Hepatocyte (in vitro differentiated cells): ENCODE measurements at regions not wholly inside any gene's neighbourhood (a gene's known extent, or its start where the extent isn't known, plus 50 kb on each side); places are given as distances from the start of the nearest gene placed in this dataset.

ENCODE experiments used
- EZH2 ChIP-seq: fragments of 200-600 bp; sonication (generic); IDR thresholded peaks from 2 replicates; pipeline ENCODE4 v1.6.1; 2016; ENCODE audit warnings: antibody characterized with exemption, mild to moderate bottlenecking, borderline replicate concordance
- TF ChIP-seq, protein P1 (sequence below): fragments of 200-600 bp; sonication (generic); IDR thresholded peaks from 2 replicates; pipeline ENCODE4 v1.5.1; 2016; ENCODE audit warnings: antibody characterized with exemption, mild to moderate bottlenecking; ENCODE audit not compliant: poor library complexity

DNA sequence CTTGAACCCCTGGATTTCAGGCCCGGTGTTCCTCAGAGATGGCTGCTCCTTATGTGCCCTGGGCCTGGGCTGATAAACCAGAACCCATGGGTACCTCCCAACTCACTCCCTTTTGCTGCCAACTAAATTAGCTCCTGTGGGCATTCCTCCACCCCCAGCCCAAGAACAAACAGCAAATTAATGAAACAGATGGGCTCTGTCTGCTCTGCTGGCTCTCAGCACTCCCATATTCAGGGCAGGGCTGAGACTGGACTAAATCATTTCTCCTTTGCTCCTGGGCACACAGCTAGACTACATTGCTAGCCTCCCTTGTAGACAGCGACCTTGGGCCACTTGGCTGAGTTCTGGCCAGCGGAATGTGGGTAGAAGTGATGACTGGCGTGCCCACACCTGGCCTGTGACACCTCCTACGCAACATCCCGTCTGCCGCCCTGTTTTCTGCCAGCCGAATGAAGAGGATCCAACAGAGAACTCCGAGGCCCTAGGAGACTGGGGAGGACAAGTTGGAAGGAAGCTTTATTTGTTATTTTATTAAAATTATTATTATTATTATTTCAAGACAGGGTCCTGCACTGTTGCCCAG is 101.9 kb upstream of the DISP3 start:
- TF ChIP-seq, protein P1, sequence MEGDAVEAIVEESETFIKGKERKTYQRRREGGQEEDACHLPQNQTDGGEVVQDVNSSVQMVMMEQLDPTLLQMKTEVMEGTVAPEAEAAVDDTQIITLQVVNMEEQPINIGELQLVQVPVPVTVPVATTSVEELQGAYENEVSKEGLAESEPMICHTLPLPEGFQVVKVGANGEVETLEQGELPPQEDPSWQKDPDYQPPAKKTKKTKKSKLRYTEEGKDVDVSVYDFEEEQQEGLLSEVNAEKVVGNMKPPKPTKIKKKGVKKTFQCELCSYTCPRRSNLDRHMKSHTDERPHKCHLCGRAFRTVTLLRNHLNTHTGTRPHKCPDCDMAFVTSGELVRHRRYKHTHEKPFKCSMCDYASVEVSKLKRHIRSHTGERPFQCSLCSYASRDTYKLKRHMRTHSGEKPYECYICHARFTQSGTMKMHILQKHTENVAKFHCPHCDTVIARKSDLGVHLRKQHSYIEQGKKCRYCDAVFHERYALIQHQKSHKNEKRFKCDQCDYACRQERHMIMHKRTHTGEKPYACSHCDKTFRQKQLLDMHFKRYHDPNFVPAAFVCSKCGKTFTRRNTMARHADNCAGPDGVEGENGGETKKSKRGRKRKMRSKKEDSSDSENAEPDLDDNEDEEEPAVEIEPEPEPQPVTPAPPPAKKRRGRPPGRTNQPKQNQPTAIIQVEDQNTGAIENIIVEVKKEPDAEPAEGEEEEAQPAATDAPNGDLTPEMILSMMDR: no peak
- no peak for TF ChIP-seq EZH2
